Suprapubic skin (tissue), 4 donors: ENCODE measurements at regions not wholly inside any gene's neighbourhood (a gene's known extent, or its start where the extent isn't known, plus 50 kb on each side); places are given as distances from the start of the nearest gene placed in this dataset.

Source experiments
- DNase-seq, 2 donors: peaks; one replicate each; pipeline ENCODE4 v3.0.0-alpha.2; 2019; ENCODE audit warnings: low spot score in 2 of 2
- H3K27ac ChIP-seq: fragments of 200-600 bp; sonication (generic); one replicate; pipeline ENCODE4 v1.5.1; 2019
- H3K27me3 ChIP-seq: fragments of 200-600 bp; sonication (generic); one replicate; pipeline ENCODE4 v1.5.1; 2019
- H3K36me3 ChIP-seq: fragments of 200-600 bp; sonication (generic); one replicate; pipeline ENCODE4 v1.5.1; 2019
- H3K4me1 ChIP-seq: fragments of 200-600 bp; sonication (generic); one replicate; pipeline ENCODE4 v1.5.1; 2019
- H3K4me3 ChIP-seq: fragments of 200-600 bp; sonication (generic); one replicate; pipeline ENCODE4 v1.5.1; 2019; ENCODE audit warnings: mild to moderate bottlenecking
- H3K9me3 ChIP-seq: fragments of 200-600 bp; sonication (generic); one replicate; pipeline ENCODE4 v1.5.1; 2019
- CTCF ChIP-seq, 2 donors: fragments of 200-600 bp in 1 of 2; fragments of 450-650 bp in 1 of 2; sonication (generic) in 1 of 2; IDR thresholded peaks; one replicate each; pipeline ENCODE4 v1.5.1; 2016 to 2019; ENCODE audit warnings: antibody characterized with exemption in 2 of 2, mild to moderate bottlenecking in 1 of 2, moderate library complexity in 1 of 2
- EP300 ChIP-seq: sonication (generic); formaldehyde crosslinking; IDR thresholded peaks from one replicate; pipeline ENCODE4 v1.6.1; 2017; ENCODE audit warnings: antibody characterized with exemption
- POLR2A ChIP-seq, 2 donors: fragments of 450-650 bp; IDR thresholded peaks; one replicate each; pipeline ENCODE4 v1.6.1; 2017; ENCODE audit warnings: antibody characterized with exemption in 2 of 2, mild to moderate bottlenecking in 2 of 2, moderate library complexity in 2 of 2
- POLR2AphosphoS5 ChIP-seq, 3 donors: sonication (generic); formaldehyde crosslinking; IDR thresholded peaks; one replicate each; pipeline ENCODE4 v1.6.1; 2017; ENCODE audit warnings: antibody characterized with exemption in 3 of 3
- WGBS: methylation state at CpG from one replicate; pipeline ENCODE4 v1.1.5; 2018; 5-methylcytosine and 5-hydroxymethylcytosine counted together

GRCh38 chr21:38027901-38028498 is 111.7 kb upstream of the KCNJ6 start:
- Histone ChIP-seq H3K4me1 (no peaks in the 10 kb centered on the region), H3K27me3 (no peaks in the 10 kb centered on the region), H3K27ac (no peak overlapping the region), H3K4me3 (no peak overlapping the region), H3K36me3 (no peaks in the 10 kb centered on the region), H3K9me3 (no peaks in the 10 kb centered on the region)
- TF ChIP-seq POLR2AphosphoS5 (IDR thresholded peaks at IDR 0.05) (no peak), POLR2A (IDR thresholded peaks at IDR 0.05) (no peak), CTCF (IDR thresholded peaks at IDR 0.05) (no peak), EP300 (no peak)
- WGBS = 72% methylated on average over 5 of the region's 6 CpGs
- no peak for DNase-seq

GRCh38 chr21:38032082-38032801 is 116.0 kb upstream of the KCNJ6 start:
- Histone ChIP-seq H3K36me3 (no peaks in the 10 kb centered on the region), H3K9me3 (no peaks in the 10 kb centered on the region), H3K4me1 (no peaks in the 10 kb centered on the region), H3K27ac (no peak overlapping the region), H3K4me3 (no peak overlapping the region), H3K27me3 (peaks cover 8% of the 10 kb centered on the region)
- DNase-seq = no peak
- 41% methylated on average over 4 of the region's 4 CpGs for WGBS
- TF ChIP-seq EP300 (no peak), CTCF (IDR thresholded peaks at IDR 0.05) (no peak)

- WGBS = 91% methylated on average over 7 of the region's 7 CpGs
- Histone ChIP-seq H3K4me3 (no peak overlapping the region), H3K27me3 (peaks cover 8% of the 10 kb centered on the region), H3K9me3 (no peaks in the 10 kb centered on the region), H3K36me3 (no peaks in the 10 kb centered on the region), H3K27ac (no peak overlapping the region), H3K4me1 (no peaks in the 10 kb centered on the region)
- no peak for TF ChIP-seq EP300
- no peak for TF ChIP-seq POLR2A (IDR thresholded peaks at IDR 0.05)
- TF ChIP-seq POLR2AphosphoS5 (IDR thresholded peaks at IDR 0.05) = no peak
- no peak for TF ChIP-seq CTCF (IDR thresholded peaks at IDR 0.05)
- no peak for DNase-seq
Measured at GRCh38 chr21:38036016-38036415, 119.8 kb upstream of the KCNJ6 start.

GRCh38 chr21:38037416-38037815 is 121.2 kb upstream of the KCNJ6 start:
- Histone ChIP-seq H3K27ac (no peak overlapping the region), H3K27me3 (peaks cover 8% of the 10 kb centered on the region), H3K4me1 (no peaks in the 10 kb centered on the region), H3K4me3 (no peak overlapping the region), H3K36me3 (no peaks in the 10 kb centered on the region), H3K9me3 (no peaks in the 10 kb centered on the region)
- DNase-seq = no peak
- no peak for TF ChIP-seq EP300
- no peak for TF ChIP-seq CTCF (IDR thresholded peaks at IDR 0.05)
- no peak for TF ChIP-seq POLR2A (IDR thresholded peaks at IDR 0.05)
- WGBS = 16% methylated on average over 3 of the region's 3 CpGs

GRCh38 chr21:38039369-38039768 is 123.1 kb upstream of the KCNJ6 start:
- H3K4me3 ChIP-seq = no peak overlapping the region
- no peaks in the 10 kb centered on the region for H3K4me1 ChIP-seq
- H3K36me3 ChIP-seq = no peaks in the 10 kb centered on the region
- no peaks in the 10 kb centered on the region for H3K9me3 ChIP-seq
- TF ChIP-seq CTCF (IDR thresholded peaks at IDR 0.05) = no peak
- TF ChIP-seq POLR2A (IDR thresholded peaks at IDR 0.05) = no peak
- no peak for TF ChIP-seq EP300
- no peak for TF ChIP-seq POLR2AphosphoS5 (IDR thresholded peaks at IDR 0.05)
- H3K27ac ChIP-seq = no peak overlapping the region
- DNase-seq = no peak
- peaks cover 8% of the 10 kb centered on the region for H3K27me3 ChIP-seq
- WGBS = 70% methylated on average over 6 of the region's 6 CpGs
